ENCODE measurements at regions not wholly inside any gene's neighbourhood (a gene's known extent, or its start where the extent isn't known, plus 50 kb on each side); places are given as distances from the start of the nearest gene placed in this dataset.

GRCh38 chr5:119899981-119900380 lies 270.6 kb downstream of the FAM170A start:
- no peaks in the 10 kb centered on the region for H3K27me3 ChIP-seq

GRCh38 chr5:119902593-119902992 lies 273.2 kb downstream of the FAM170A start:
- H3K4me3 ChIP-seq: no peak overlapping the region
- no peaks in the 10 kb centered on the region for H3K27me3 ChIP-seq
- no peak for DNase-seq
- intact Hi-C loops (cut with DNase I): no loop called here
- H3K9me3 ChIP-seq: no peaks in the 10 kb centered on the region
- H3K36me3 ChIP-seq: no peaks in the 10 kb centered on the region
- TF ChIP-seq CTCF (IDR thresholded peaks at IDR 0.05): no peak
- H3K27ac ChIP-seq: no peak overlapping the region
- no peak for ATAC-seq
- no peaks in the 10 kb centered on the region for H3K4me1 ChIP-seq

More at GRCh38 chr5:119899981-119900380, 270.6 kb downstream of the FAM170A start:
- no peak overlapping the region for H3K4me3 ChIP-seq
- no peaks in the 10 kb centered on the region for H3K36me3 ChIP-seq
- no peaks in the 10 kb centered on the region for H3K9me3 ChIP-seq
- DNase-seq (no peak), ATAC-seq (no peak)
- H3K27ac ChIP-seq: no peak overlapping the region
- TF ChIP-seq CTCF (IDR thresholded peaks at IDR 0.05): no peak
- H3K4me1 ChIP-seq: no peaks in the 10 kb centered on the region
- intact Hi-C loops (cut with DNase I): no loop called here

GRCh38 chr5:119913425-119913824 lies 284.1 kb downstream of the FAM170A start:
- Histone ChIP-seq H3K27ac (no peak overlapping the region), H3K4me1 (no peaks in the 10 kb centered on the region), H3K27me3 (no peaks in the 10 kb centered on the region), H3K36me3 (no peaks in the 10 kb centered on the region), H3K4me3 (no peak overlapping the region), H3K9me3 (no peaks in the 10 kb centered on the region)
- DNase-seq (no peak), ATAC-seq (no peak)
- intact Hi-C loops (cut with DNase I): no loop called here
- TF ChIP-seq CTCF (IDR thresholded peaks at IDR 0.05): no peak

GRCh38 chr5:119919279-119919678 lies 289.9 kb downstream of the FAM170A start:
- no peak for DNase-seq
- Histone ChIP-seq H3K27me3 (no peaks in the 10 kb centered on the region), H3K9me3 (no peaks in the 10 kb centered on the region), H3K4me1 (no peaks in the 10 kb centered on the region), H3K36me3 (no peaks in the 10 kb centered on the region), H3K27ac (no peak overlapping the region), H3K4me3 (no peak overlapping the region)
- intact Hi-C loops (cut with DNase I): no loop called here
- TF ChIP-seq CTCF (IDR thresholded peaks at IDR 0.05): no peak
- ATAC-seq: no peak

- no peak overlapping the region for H3K27ac ChIP-seq
- no peak for ATAC-seq
- intact Hi-C loops (cut with DNase I): no loop called here
- H3K4me3 ChIP-seq: no peak overlapping the region
- no peaks in the 10 kb centered on the region for H3K36me3 ChIP-seq
- no peaks in the 10 kb centered on the region for H3K27me3 ChIP-seq
- H3K4me1 ChIP-seq: no peaks in the 10 kb centered on the region
- TF ChIP-seq CTCF (IDR thresholded peaks at IDR 0.05): no peak
- no peak for DNase-seq
- H3K9me3 ChIP-seq: no peaks in the 10 kb centered on the region
These were observed 296.9 kb downstream of the FAM170A start for GRCh38 chr5:119926301-119926700.

GRCh38 chr5:119928974-119929373 lies 299.6 kb downstream of the FAM170A start:
- no peak overlapping the region for H3K4me3 ChIP-seq
- no peaks in the 10 kb centered on the region for H3K9me3 ChIP-seq
- no peaks in the 10 kb centered on the region for H3K4me1 ChIP-seq
- no peak for TF ChIP-seq CTCF (IDR thresholded peaks at IDR 0.05)
- no peak overlapping the region for H3K27ac ChIP-seq
- no peaks in the 10 kb centered on the region for H3K27me3 ChIP-seq
- no peak for DNase-seq
- ATAC-seq: no peak
- intact Hi-C loops (cut with DNase I): no loop called here
- no peaks in the 10 kb centered on the region for H3K36me3 ChIP-seq

All from upper lobe of right lung (tissue), 1 donor.